Ureter (tissue), 1 donor: ENCODE measurements at regions not wholly inside any gene's neighbourhood (a gene's known extent, or its start where the extent isn't known, plus 50 kb on each side); places are given as distances from the start of the nearest gene placed in this dataset.

Experiments
- DNase-seq: peaks from one replicate; pipeline ENCODE4 v3.0.0-alpha.2; 2020; ENCODE audit warnings: low spot score
- donor health status: DM: yes; HTN: yes; CAD: no.

GRCh38 chr10:129390726-129391125 is 76.3 kb upstream of the MGMT start:
- no peak for DNase-seq

DNA sequence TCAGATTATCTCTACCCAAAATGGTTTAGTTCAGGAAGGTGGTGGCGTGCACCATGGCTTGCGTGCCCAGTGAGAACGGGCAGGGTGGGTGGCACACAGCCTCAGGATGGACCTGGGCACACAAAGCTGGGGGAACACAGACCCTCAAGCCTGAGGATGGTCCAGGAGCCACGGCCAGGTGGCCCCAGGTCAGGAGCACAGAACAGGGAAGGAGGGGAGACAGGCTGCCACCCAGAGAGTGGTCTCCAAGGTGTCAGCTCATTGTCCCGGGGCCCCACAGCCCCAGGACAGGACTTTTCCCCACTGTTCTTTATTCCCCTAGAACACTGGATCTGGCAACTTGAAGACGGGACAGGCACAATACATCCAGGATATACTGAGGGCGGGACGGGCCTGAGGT is 75.6 kb upstream of the MGMT start:
- DNase-seq: peak; percentile 17

DNA sequence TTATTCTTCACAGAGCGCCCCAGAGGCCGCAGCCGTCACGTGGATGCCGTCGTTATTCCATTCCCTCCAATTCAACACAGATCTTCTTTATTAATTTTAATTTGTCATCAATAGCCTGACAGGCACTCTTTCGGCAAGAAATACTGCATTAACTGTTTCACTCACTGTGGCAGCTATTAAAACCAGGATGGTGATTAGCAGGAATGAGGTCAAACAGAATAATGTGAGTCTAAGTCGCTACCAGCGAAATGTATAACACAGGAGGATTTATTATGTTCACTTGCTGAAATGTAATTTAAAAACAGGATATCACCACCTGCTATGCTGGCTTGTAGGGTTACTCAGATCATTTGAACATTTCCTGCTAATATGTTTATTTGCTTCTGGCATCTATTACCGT is 74.2 kb upstream of the MGMT start:
- DNase-seq: no peak

DNA sequence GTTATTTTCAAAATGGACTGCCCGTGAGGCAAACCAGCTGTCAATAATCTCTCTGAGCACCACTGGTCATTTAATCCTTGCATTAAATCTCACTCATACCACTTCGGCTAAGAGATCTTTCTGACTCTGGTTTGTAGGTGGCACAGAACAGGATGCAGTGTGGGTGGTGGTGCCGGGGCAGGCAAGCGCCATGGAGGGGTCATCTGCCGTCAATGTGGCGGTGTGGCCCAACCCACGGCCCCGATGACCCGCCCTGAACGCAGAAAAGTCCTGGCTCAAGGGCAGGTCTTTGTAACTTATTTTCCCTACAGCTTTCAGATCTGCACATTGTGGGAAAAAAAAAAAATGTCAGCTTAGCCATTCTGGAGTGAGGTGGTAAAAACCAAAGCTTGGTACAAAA is 73.2 kb upstream of the MGMT start:
- peak; percentile 36 for DNase-seq

- DNase-seq: peak; percentile 9
Measured at GRCh38 chr10:129394518-129395328, 72.3 kb upstream of the MGMT start.

DNA sequence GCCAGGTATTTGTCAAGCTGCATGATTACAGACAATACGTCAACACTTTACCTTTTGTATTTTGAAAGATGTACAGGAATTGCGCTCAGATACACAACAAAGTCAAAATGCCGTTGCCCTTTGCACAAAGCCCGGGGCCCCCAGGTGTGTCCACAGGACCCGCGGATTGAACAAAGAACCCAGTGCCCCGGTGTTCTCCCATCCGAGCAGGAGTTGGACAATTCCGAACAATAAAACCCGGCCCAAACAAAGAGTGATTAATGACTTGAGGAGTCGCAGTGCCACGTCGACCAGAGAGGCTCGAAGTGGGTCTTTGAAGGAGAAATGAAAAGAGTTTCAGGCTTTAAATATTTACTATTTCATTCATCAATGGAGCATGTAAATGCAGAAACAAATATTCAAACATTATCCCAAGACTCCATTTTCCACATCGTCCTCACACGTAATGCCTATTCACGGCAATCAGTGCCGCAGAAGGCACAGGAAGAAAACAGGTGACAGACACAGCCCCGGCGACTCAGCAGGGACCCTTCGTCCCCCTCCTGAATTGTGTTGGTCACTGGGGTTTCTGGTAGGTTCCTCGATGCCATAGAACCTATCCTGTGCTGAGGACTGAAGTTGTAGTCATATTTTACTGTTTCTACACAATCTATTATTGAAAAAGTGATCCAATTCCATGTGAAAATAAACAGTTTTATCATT is 70.9 kb upstream of the MGMT start:
- peak; percentile 30 for DNase-seq

DNA sequence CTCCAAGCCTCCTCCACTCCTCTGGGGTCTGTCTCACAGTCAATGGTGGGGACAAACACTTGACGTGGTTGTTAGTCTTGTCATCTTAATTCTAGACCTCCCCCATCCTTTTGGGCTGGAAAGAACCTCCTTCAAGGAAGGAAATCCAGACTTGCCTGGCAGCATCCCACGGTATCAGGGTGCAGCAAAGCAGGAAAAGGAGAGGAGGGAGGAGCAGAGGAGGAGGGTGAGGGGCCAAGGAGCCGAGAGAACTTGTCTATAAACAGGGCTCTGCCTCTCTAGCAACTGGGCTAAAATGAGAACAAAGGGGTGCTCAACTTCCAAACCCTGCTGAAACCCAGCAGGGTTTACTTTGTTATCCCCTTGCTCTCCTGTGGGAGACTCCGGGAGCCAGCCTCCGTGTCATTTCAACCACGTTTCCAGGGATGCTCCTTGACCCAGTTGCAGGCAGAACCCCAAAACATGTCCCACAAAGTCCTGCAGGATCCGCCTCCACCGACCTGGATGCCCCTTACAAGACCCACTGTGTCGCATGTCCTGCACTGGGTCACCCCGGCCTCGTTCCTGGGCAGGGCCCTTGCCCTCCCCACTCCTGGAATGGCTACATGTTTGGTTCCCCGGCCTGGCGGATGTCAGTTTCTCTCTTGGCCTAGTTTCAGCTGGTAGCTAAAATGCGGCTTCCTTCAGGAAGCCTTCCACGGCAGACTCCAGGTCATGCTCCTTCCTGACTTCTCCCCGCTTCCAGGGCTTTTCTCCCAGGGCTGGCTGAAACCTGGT is 69.7 kb upstream of the MGMT start:
- DNase-seq: peak; percentile 31

GRCh38 chr10:129398711-129399141 is 68.3 kb upstream of the MGMT start:
- no peak for DNase-seq

- DNase-seq: peak; percentile 7
Measured at GRCh38 chr10:129400426-129400825, 66.6 kb upstream of the MGMT start.

- peak; percentile 37 for DNase-seq
Measured at GRCh38 chr10:129402459-129402858, 64.6 kb upstream of the MGMT start.

GRCh38 chr10:129404091-129404490 is 63.0 kb upstream of the MGMT start:
- peak; percentile 23 for DNase-seq

DNA sequence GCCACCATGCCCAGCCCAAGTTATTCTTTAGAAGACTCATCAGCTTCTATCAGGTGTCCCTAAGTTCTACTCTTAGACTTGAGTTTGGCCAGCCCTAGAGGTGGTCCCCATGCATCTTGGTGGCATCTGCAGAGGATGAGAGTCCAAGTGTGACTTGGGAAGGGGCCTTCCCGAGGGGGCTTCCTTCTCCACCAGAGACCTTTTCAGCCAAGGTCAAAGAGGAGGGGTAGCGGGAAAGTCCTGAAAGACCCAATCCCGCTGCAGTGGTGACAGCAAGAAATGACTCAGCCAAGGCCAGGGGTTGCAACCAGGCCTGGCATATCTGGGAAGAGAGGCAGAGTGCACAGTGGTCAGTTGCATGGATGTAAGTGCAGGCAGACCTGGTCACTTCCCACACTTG is 61.7 kb upstream of the MGMT start:
- peak; percentile 13 for DNase-seq

DNA sequence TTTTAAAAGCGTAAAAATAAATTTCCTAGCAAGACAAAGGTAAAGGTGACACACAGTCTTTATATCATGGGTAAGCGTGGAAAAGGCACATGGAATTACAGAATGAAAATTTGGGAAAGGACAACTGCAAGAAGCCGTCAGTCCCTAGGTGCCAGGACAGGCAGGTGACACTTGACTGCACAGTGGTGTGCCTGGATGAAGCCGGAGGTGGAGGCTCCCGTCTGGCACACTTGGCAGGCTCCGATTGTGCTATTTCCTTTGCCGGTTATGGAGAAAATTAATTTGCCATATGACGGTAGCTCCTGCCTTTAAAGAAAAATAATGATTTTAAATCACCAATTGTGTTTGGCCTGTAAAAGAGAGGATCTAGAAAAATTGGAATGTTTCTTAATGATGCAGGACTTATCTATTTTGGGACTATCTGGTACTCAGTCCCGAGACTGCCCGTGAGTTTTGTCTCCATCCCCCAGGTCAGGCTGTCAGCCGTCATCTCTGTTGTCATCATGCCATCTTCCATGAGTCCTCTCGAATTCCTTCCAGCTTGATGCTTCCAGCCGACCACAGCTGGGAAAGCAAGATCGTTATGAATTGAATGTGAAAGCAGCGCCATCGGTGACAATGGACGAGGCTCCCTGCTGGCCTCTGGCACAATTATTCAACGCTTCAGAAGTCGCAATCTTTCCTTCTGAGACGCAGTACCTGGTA is 56.2 kb upstream of the MGMT start:
- DNase-seq: no peak

- DNase-seq: no peak
Measured at GRCh38 chr10:129411393-129411705, 55.7 kb upstream of the MGMT start.

DNA sequence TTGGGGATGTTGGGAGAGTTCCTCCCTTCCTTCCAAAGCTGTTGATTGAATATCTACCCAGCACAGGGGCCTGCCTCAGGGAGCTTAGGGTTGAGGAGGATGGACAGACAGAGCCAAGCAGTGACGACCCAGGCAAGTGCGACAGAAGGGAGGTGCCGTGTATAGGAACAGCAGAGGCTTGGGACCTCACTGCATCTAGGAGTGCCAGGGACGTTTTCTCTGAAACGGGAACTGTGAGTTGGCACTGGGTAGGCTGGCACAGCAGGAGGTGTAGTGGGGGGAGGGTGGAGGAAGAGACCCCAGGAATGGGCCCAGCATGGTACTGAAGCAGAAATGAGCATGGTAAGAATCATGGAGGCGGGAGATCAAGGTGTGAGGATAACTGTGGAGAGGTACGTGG is 55.3 kb upstream of the MGMT start:
- DNase-seq: no peak

DNA sequence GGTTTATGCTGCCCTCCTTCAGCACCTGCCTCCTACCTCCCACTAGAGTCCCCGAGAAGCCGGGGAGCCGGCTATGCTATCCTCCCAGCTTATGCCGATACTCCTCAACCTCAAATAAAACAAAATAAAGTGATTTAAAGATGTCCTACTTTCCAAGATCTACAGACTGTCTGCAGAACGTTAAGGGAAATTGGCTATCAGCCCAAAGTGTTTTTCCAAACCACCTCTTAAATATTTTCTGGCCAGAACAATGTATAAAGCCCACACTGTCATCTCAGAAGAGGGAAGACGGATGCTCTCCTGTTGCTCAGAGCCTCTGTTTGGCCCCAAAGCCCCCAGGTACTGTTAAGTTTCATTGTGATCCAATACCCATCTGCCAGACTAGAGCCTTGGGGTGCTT is 54.0 kb upstream of the MGMT start:
- DNase-seq: no peak

- DNase-seq: no peak
Measured at GRCh38 chr10:129415215-129416140, 51.6 kb upstream of the MGMT start.

DNA sequence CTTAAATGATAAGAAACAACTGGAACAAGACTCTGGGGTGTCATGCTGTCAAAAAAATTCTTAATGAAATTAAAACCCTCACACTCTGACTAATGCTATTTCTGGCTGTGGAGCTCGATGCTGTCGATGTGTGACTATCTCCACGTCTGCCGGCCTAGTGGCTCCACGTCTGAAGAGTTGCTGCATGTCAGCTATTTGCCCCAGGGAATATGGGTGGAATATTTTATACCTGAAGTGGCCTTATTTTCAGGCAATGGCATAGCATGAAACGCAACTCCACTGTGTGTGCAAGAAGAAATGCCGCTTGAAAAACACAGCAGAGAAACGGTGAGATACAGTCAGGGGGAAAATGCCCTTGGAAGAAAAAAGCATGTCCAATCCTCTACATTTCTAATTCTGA is 50.9 kb upstream of the MGMT start:
- no peak for DNase-seq

GRCh38 chr10:129416956-129417765 is 49.9 kb upstream of the MGMT start:
- DNase-seq: no peak
